HFFc6 (cell line): ENCODE measurements at regions not wholly inside any gene's neighbourhood (a gene's known extent, or its start where the extent isn't known, plus 50 kb on each side); places are given as distances from the start of the nearest gene placed in this dataset.
"Not testable (repeated sequence)": the region's sequence is repeated elsewhere in the genome, so short reads cannot be mapped to it uniquely, and the experiment has no call there.

Source experiments
- DNase-seq: peaks from one replicate; pipeline ENCODE4 v3.0.0-alpha.2; 2018
- H3K27ac Mint-ChIP-seq: 2 replicates; pipeline ENCODE4 v1.8.0; 2020; ENCODE audit warnings: mild to moderate bottlenecking, mixed read lengths
- H3K27me3 Mint-ChIP-seq: 2 replicates; pipeline ENCODE4 v1.8.0; 2021; ENCODE audit warnings: mild to moderate bottlenecking, moderate library complexity, mixed read lengths; ENCODE audit not compliant: insufficient read depth
- H3K36me3 Mint-ChIP-seq: 2 replicates; pipeline ENCODE4 v1.8.0; 2021; ENCODE audit warnings: low read depth, mixed read lengths
- H3K4me1 Mint-ChIP-seq: 2 replicates; pipeline ENCODE4 v1.8.0; 2020; ENCODE audit warnings: low read depth, mixed read lengths
- H3K4me3 Mint-ChIP-seq: 2 replicates; pipeline ENCODE4 v1.8.0; 2020; ENCODE audit warnings: mild to moderate bottlenecking, moderate library complexity, mixed read lengths
- H3K9me3 Mint-ChIP-seq: 2 replicates; pipeline ENCODE4 v1.8.0; 2020; ENCODE audit warnings: mild to moderate bottlenecking, mixed read lengths
- TF ChIP-seq, protein P1 (sequence below): fragments of 200-600 bp; sonication (generic); IDR thresholded peaks from 2 replicates; pipeline ENCODE4 v1.5.0; 2021; ENCODE audit warnings: antibody characterized with exemption, mild to moderate bottlenecking

GRCh38 chr13:109939180-109939579, 152.8 kb upstream of the IRS2 start:
- H3K4me3 Mint-ChIP-seq: peak overlapping the region; percentile 33; the same call in 1 of the 2 replicates
- DNase-seq: no peak
- peak overlapping the region; percentile 25; the same call in 1 of the 2 replicates for H3K27ac Mint-ChIP-seq

DNA sequence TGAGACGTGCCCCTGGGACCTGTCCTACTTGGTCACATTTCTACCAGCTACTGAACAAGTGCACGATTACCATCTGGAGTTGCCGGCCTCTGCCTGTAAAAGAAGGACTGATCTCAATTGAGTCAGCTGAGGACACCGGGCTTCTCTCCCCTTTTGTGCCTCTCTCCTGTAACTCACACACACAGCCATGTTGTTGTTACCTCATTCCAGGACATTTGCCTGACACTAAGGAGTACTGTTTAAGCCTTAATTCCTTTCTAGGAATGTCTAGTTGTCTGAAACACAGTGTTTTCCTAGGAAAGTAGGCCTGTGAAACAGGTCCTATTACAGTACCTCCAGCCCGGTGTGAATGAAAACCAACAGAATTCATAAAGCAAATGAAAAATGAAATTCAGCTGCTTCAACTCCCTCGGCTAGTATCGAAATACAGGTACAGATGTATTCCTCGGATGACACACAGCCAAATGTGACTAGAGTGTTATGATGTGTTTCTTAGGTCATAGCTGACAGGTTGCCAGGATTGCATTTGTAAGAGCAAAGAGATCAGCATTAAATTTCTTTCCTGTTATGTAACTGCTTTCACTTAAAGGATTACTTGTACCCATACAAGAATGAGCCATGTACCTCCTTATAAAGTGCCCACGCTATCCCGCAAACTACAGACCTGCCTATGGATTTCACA, 152.0 kb upstream of the IRS2 start:
- H3K27me3 Mint-ChIP-seq: no peaks in the 10 kb centered on the region; the same call in 1 of the 2 replicates
- H3K27ac Mint-ChIP-seq: peak overlapping the region; percentile 25; the same call in 1 of the 2 replicates
- TF ChIP-seq, protein P1, sequence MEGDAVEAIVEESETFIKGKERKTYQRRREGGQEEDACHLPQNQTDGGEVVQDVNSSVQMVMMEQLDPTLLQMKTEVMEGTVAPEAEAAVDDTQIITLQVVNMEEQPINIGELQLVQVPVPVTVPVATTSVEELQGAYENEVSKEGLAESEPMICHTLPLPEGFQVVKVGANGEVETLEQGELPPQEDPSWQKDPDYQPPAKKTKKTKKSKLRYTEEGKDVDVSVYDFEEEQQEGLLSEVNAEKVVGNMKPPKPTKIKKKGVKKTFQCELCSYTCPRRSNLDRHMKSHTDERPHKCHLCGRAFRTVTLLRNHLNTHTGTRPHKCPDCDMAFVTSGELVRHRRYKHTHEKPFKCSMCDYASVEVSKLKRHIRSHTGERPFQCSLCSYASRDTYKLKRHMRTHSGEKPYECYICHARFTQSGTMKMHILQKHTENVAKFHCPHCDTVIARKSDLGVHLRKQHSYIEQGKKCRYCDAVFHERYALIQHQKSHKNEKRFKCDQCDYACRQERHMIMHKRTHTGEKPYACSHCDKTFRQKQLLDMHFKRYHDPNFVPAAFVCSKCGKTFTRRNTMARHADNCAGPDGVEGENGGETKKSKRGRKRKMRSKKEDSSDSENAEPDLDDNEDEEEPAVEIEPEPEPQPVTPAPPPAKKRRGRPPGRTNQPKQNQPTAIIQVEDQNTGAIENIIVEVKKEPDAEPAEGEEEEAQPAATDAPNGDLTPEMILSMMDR: no peak
- H3K4me3 Mint-ChIP-seq: peak overlapping the region; percentile 33; the same call in 1 of the 2 replicates
- peak; percentile 63 for DNase-seq
- H3K4me1 Mint-ChIP-seq: peaks cover 18% of the 10 kb centered on the region
- H3K36me3 Mint-ChIP-seq: no peaks in the 10 kb centered on the region
- H3K9me3 Mint-ChIP-seq: peaks cover 4% of the 10 kb centered on the region; the same call in 1 of the 2 replicates

More at GRCh38 chr13:109939180-109939579, 152.8 kb upstream of the IRS2 start:
- H3K9me3 Mint-ChIP-seq: peaks cover 9% of the 10 kb centered on the region
- peaks cover 18% of the 10 kb centered on the region for H3K4me1 Mint-ChIP-seq
- no peaks in the 10 kb centered on the region for H3K36me3 Mint-ChIP-seq
- H3K27me3 Mint-ChIP-seq: no peaks in the 10 kb centered on the region; the same call in 1 of the 2 replicates
- TF ChIP-seq, protein P1: no peak

DNA sequence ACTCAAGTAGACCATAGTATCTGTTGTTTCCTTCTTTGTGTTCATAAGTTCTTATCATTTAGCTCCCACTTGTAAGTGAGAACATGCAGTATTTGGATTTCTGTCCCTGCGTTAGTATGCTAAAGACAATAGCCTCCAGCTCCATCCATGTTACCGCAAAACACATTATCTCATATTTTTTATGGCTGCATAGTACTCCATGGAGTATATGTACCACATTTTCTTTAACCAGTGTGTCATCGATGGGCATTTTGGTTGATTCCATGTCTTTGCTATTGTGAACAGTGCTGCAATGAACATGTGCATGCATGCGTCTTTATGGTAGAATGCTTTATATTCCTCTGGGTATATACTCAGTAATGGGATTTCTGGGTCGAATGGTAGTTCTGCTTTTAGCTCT, 148.1 kb upstream of the IRS2 start:
- not testable (repeated sequence) for H3K4me3 Mint-ChIP-seq, H3K27me3 Mint-ChIP-seq, DNase-seq, H3K27ac Mint-ChIP-seq, H3K9me3 Mint-ChIP-seq, H3K36me3 Mint-ChIP-seq
- H3K4me1 Mint-ChIP-seq: peaks cover 13% of the 10 kb centered on the region

- H3K9me3 Mint-ChIP-seq: no peaks in the 10 kb centered on the region
- no peaks in the 10 kb centered on the region for H3K36me3 Mint-ChIP-seq
- TF ChIP-seq, protein P1: no peak
- no peak overlapping the region for H3K4me3 Mint-ChIP-seq
- no peak for DNase-seq
- peaks cover 3% of the 10 kb centered on the region for H3K4me1 Mint-ChIP-seq
- H3K27ac Mint-ChIP-seq: no peak overlapping the region
- no peaks in the 10 kb centered on the region; the same call in 1 of the 2 replicates for H3K27me3 Mint-ChIP-seq
Observed at GRCh38 chr13:109933476-109933875, 147.1 kb upstream of the IRS2 start.

DNA sequence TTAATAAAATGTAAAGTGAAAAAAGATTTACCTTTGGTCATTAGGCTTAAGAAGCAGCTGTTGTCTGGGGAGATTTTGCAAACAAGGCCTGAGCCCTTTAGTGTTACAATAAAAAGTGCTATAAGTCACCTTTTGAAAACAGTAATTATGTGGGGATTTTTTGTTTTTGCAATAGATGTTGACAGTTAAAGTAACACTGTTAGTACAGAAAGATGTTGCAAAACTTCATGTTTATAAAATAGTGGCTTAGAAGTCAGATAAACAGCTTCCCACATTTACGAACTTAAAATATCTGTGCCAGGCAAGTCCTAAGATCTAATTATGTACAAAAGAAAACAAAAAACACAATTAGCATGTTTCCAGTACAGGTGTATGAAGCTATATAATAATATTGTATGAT, 138.0 kb upstream of the IRS2 start:
- Mint-ChIP-seq H3K9me3 (0 out of 2 replicates have a peak, but pooled peaks cover 7% of the 10 kb centered on the region), H3K36me3 (no peaks in the 10 kb centered on the region), H3K4me1 (peaks cover 10% of the 10 kb centered on the region), H3K4me3 (no peak overlapping the region), H3K27ac (no peak overlapping the region), H3K27me3 (no peaks in the 10 kb centered on the region)
- no peak for DNase-seq
- TF ChIP-seq, protein P1: no peak

DNA sequence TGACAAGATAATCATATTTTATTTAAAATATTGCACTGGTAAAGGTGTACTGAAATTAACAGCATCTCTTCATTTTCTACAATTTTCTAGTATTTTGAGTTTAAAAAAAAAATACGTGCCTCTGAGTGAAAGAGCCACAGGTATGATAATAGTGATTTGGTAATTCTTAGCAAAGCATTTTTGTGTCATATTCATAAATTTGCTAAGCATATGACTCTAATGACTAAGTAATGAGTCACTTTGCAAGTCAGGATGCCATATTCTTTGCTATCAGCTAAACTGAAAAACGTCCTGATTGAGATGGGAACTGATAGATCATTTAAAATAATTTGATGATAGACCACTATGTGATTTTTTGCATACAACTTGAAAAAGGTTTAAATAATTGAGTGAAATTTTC, 136.1 kb upstream of the IRS2 start:
- H3K4me1 Mint-ChIP-seq: peaks cover 21% of the 10 kb centered on the region
- no peaks in the 10 kb centered on the region for H3K27me3 Mint-ChIP-seq
- no peak overlapping the region for H3K4me3 Mint-ChIP-seq
- DNase-seq: no peak
- 0 out of 2 replicates have a peak, but pooled peaks cover 7% of the 10 kb centered on the region for H3K9me3 Mint-ChIP-seq
- no peak overlapping the region for H3K27ac Mint-ChIP-seq
- TF ChIP-seq, protein P1: no peak
- no peaks in the 10 kb centered on the region for H3K36me3 Mint-ChIP-seq
